Fibroblast of lung (primary cell): ENCODE measurements at regions not wholly inside any gene's neighbourhood (a gene's known extent, or its start where the extent isn't known, plus 50 kb on each side); places are given as distances from the start of the nearest gene placed in this dataset.

ENCODE experiments used
- DNase-seq, 2 donors: peaks; one replicate each; pipeline versions ENCODE4 v3.0.0 to v3.0.0-alpha.2; 2010; ENCODE audit warnings: low read depth in 2 of 2
- H2AFZ ChIP-seq: 2 replicates; pipeline ENCODE4 v1.5.1; 2012; ENCODE audit warnings: low read length, control low read depth, inconsistent platforms
- H3K27ac ChIP-seq: 2 replicates; pipeline ENCODE4 v1.5.1; 2011; ENCODE audit warnings: low read length, control low read depth; ENCODE audit not compliant: insufficient read depth
- H3K27me3 ChIP-seq: 2 replicates; pipeline ENCODE4 v1.5.1; 2011; ENCODE audit warnings: mild to moderate bottlenecking, low read length; ENCODE audit not compliant: control insufficient read depth, insufficient read depth
- H3K36me3 ChIP-seq: 2 replicates; pipeline ENCODE4 v1.5.1; 2011; ENCODE audit warnings: low read length; ENCODE audit not compliant: control insufficient read depth, insufficient read depth
- H3K4me1 ChIP-seq: 2 replicates; pipeline ENCODE4 v1.5.1; 2011; ENCODE audit warnings: low read length; ENCODE audit not compliant: control insufficient read depth, insufficient read depth; ENCODE audit errors: extremely low read depth
- H3K4me2 ChIP-seq: 2 replicates; pipeline ENCODE4 v1.5.1; 2011; ENCODE audit warnings: low read length, control low read depth; ENCODE audit not compliant: insufficient read depth; ENCODE audit errors: extremely low read depth
- H3K4me3 ChIP-seq, 4 experiments: fragments of 200-600 bp in 1 of 4; sonication (generic) in 1 of 4; replicated peaks in 1 of 4; 2 replicates each; pipeline ENCODE4 v1.5.1; 2011 to 2016; ENCODE audit warnings: low read length in 4 of 4, low read depth in 3 of 4, mild to moderate bottlenecking in 3 of 4, control low read depth in 2 of 4, inconsistent platforms in 1 of 4, mixed read lengths in 1 of 4; ENCODE audit not compliant: insufficient read depth in 1 of 4; ENCODE audit errors: control extremely low read depth in 1 of 4
- H3K79me2 ChIP-seq: 2 replicates; pipeline ENCODE4 v1.5.1; 2012; ENCODE audit warnings: mild to moderate bottlenecking, low read length, inconsistent platforms; ENCODE audit not compliant: control insufficient read depth, insufficient read depth
- H3K9ac ChIP-seq: 2 replicates; pipeline ENCODE4 v1.5.1; 2011; ENCODE audit warnings: mild to moderate bottlenecking, low read length, control low read depth; ENCODE audit not compliant: insufficient read depth
- H3K9me3 ChIP-seq: 2 replicates; pipeline ENCODE4 v1.5.1; 2012; ENCODE audit warnings: low read depth, low read length; ENCODE audit not compliant: control insufficient read depth, insufficient read depth
- H4K20me1 ChIP-seq: 2 replicates; pipeline ENCODE4 v1.5.1; 2011; ENCODE audit warnings: low read length; ENCODE audit not compliant: control insufficient read depth, insufficient read depth; ENCODE audit errors: extremely low read depth
- EZH2 ChIP-seq: IDR thresholded peaks from 2 replicates; pipeline ENCODE4 v1.5.1; 2012; ENCODE audit warnings: low read length, control low read depth, mild to moderate bottlenecking; ENCODE audit errors: missing control alignments
- TF ChIP-seq, protein P1 (sequence below), 2 donors: IDR thresholded peaks in 1 of 2; conservative IDR thresholded peaks in 1 of 2; 1 replicate in 1 of 2; 2 replicates in 1 of 2; pipeline ENCODE4 v1.5.1; 2011 to 2012; ENCODE audit warnings: low read length in 2 of 2, control low read depth in 1 of 2, inconsistent platforms in 1 of 2, low read depth in 1 of 2, mild to moderate bottlenecking in 1 of 2

DNA sequence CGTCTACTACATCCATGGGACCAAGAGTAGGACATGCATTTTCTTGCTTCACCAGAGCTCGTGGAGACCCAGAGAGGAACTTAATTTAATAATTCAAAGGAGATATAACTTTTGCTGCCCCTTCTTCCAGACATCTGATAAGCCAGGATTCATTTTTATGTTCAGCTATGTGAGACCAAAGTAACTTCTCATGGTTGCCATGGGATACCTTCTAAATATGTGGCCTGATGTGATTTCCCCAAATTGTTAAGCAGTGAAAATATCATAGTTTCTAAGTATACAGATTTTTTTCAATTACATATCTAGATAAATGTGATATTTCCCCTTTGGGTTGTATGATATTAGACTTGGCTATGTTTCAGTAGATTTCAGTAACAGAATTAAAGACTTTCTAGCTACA lies 185.5 kb upstream of the FN1 start:
- TF ChIP-seq, protein P1, sequence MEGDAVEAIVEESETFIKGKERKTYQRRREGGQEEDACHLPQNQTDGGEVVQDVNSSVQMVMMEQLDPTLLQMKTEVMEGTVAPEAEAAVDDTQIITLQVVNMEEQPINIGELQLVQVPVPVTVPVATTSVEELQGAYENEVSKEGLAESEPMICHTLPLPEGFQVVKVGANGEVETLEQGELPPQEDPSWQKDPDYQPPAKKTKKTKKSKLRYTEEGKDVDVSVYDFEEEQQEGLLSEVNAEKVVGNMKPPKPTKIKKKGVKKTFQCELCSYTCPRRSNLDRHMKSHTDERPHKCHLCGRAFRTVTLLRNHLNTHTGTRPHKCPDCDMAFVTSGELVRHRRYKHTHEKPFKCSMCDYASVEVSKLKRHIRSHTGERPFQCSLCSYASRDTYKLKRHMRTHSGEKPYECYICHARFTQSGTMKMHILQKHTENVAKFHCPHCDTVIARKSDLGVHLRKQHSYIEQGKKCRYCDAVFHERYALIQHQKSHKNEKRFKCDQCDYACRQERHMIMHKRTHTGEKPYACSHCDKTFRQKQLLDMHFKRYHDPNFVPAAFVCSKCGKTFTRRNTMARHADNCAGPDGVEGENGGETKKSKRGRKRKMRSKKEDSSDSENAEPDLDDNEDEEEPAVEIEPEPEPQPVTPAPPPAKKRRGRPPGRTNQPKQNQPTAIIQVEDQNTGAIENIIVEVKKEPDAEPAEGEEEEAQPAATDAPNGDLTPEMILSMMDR (conservative IDR thresholded peaks at IDR 0.05 in 1 of 2, IDR thresholded peaks at IDR 0.05 in 1 of 2; ENCODE audit: low read depth in 1 of 2, low read length in 2 of 2), result no peak
- TF ChIP-seq EZH2, result no peak
- H3K4me2 ChIP-seq, result no peak overlapping the region
- peaks cover 10% of the 10 kb centered on the region for H3K4me1 ChIP-seq
- H3K9ac ChIP-seq, result no peak overlapping the region
- no peaks in the 10 kb centered on the region for H3K27me3 ChIP-seq
- no peaks in the 10 kb centered on the region for H3K36me3 ChIP-seq
- no peak overlapping the region for H2AFZ ChIP-seq
- H3K27ac ChIP-seq, result no peak overlapping the region
- peak in 1 of 2 donors; percentile 42 for DNase-seq
- H3K4me3 ChIP-seq, result no peak overlapping the region
- no peaks in the 10 kb centered on the region for H3K9me3 ChIP-seq
- H3K79me2 ChIP-seq, result no peaks in the 10 kb centered on the region
- H4K20me1 ChIP-seq, result no peaks in the 10 kb centered on the region

GRCh38 chr2:215620528-215620927 lies 184.7 kb upstream of the FN1 start:
- Histone ChIP-seq H2AFZ (no peak overlapping the region), H4K20me1 (no peaks in the 10 kb centered on the region), H3K9me3 (no peaks in the 10 kb centered on the region), H3K27ac (no peak overlapping the region), H3K4me1 (peaks cover 10% of the 10 kb centered on the region), H3K4me2 (no peak overlapping the region), H3K79me2 (no peaks in the 10 kb centered on the region), H3K4me3 (no peak overlapping the region), H3K27me3 (no peaks in the 10 kb centered on the region), H3K36me3 (no peaks in the 10 kb centered on the region), H3K9ac (no peak overlapping the region)
- TF ChIP-seq, protein P1 (conservative IDR thresholded peaks at IDR 0.05 in 1 of 2, IDR thresholded peaks at IDR 0.05 in 1 of 2; ENCODE audit: low read depth in 1 of 2, low read length in 2 of 2), result no peak
- no peak for TF ChIP-seq EZH2
- no peak for DNase-seq

DNA sequence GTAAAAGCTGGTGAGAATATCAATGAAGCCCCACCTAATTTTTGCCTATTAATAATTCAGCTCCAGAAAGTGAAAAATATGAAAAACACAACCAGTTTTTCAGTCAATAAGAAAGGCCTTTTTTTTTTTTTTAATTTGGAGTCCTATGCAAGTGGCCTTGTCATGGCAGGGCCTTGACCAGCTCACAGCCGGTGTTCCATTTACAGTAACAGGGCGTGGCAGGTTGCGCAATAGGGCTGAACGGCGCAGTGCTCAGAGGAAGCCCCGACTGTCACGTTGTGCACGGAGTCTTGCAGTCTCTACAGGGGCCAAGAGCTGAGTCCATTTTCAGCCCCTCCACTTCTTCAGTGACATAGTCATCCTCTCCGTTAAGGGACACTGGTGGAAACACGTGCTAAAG lies 184.1 kb upstream of the FN1 start:
- Histone ChIP-seq H3K4me2 (no peak overlapping the region), H2AFZ (no peak overlapping the region)
- TF ChIP-seq, protein P1 (conservative IDR thresholded peaks at IDR 0.05 in 1 of 2, IDR thresholded peaks at IDR 0.05 in 1 of 2; ENCODE audit: low read depth in 1 of 2, low read length in 2 of 2), result no peak
- TF ChIP-seq EZH2, result no peak

More for the DNA sequence above, 184.1 kb upstream of the FN1 start:
- no peak for DNase-seq
- Histone ChIP-seq H3K9me3 (no peaks in the 10 kb centered on the region), H3K9ac (no peak overlapping the region), H3K4me1 (peaks cover 7% of the 10 kb centered on the region), H3K27me3 (no peaks in the 10 kb centered on the region), H4K20me1 (no peaks in the 10 kb centered on the region), H3K27ac (no peak overlapping the region), H3K36me3 (no peaks in the 10 kb centered on the region), H3K4me3 (no peak overlapping the region), H3K79me2 (no peaks in the 10 kb centered on the region)
